OCI-LY3 (cell line): ENCODE measurements at regions not wholly inside any gene's neighbourhood (a gene's known extent, or its start where the extent isn't known, plus 50 kb on each side); places are given as distances from the start of the nearest gene placed in this dataset.
"Not testable (repeated sequence)": the region's sequence is repeated elsewhere in the genome, so short reads cannot be mapped to it uniquely, and the experiment has no call there.

Experiments
- EZH2phosphoT487 ChIP-seq: fragments of 200-600 bp; shearing (Covaris generic); IDR thresholded peaks from 2 replicates; pipeline ENCODE4 v1.6.1; 2018; ENCODE audit warnings: antibody characterized with exemption, mixed run types, low read depth
- TF ChIP-seq, protein P1 (sequence below): fragments of 200-600, 300-600 bp; sonication (generic); IDR thresholded peaks from 2 replicates; pipeline ENCODE4 v1.5.1; 2014; ENCODE audit warnings: antibody characterized with exemption, low read length, low read depth

DNA sequence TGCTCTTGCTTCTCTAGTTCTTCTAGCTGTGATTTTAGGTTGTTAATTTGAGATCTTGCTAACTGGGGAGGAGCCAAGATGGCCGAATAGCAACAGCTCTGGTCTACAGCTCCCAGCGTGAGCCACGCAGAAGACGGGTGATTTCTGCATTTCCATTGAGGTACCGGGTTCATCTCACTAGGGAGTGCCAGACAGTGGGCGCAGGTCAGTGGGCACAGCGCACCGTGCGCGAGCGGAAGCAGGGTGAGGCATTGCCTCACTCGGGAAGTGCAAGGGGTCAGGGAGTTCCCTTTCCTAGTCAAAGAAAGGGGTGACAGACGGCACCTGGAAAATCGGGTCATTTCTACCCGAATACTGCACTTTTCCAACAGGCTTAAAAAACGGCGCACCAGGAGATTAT, 256.6 kb upstream of the PELI2 start:
- TF ChIP-seq, protein P1, sequence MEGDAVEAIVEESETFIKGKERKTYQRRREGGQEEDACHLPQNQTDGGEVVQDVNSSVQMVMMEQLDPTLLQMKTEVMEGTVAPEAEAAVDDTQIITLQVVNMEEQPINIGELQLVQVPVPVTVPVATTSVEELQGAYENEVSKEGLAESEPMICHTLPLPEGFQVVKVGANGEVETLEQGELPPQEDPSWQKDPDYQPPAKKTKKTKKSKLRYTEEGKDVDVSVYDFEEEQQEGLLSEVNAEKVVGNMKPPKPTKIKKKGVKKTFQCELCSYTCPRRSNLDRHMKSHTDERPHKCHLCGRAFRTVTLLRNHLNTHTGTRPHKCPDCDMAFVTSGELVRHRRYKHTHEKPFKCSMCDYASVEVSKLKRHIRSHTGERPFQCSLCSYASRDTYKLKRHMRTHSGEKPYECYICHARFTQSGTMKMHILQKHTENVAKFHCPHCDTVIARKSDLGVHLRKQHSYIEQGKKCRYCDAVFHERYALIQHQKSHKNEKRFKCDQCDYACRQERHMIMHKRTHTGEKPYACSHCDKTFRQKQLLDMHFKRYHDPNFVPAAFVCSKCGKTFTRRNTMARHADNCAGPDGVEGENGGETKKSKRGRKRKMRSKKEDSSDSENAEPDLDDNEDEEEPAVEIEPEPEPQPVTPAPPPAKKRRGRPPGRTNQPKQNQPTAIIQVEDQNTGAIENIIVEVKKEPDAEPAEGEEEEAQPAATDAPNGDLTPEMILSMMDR, result not testable (repeated sequence)
- not testable (repeated sequence) for TF ChIP-seq EZH2phosphoT487
